Upper lobe of left lung (tissue), 6 donors: ENCODE measurements at regions not wholly inside any gene's neighbourhood (a gene's known extent, or its start where the extent isn't known, plus 50 kb on each side); places are given as distances from the start of the nearest gene placed in this dataset.
"Not testable (repeated sequence)": the region's sequence is repeated elsewhere in the genome, so short reads cannot be mapped to it uniquely, and the experiment has no call there.

ENCODE experiments used
- ATAC-seq, 2 donors: fragments of 200-7000 bp; cut with Tn5 transposase; one replicate each; pipeline ENCODE4 v1.9.1; 2022; ENCODE audit warnings: mild to moderate bottlenecking in 2 of 2, moderate library complexity in 2 of 2; ENCODE audit not compliant: low FRiP score in 2 of 2
- DNase-seq, 2 donors: peaks; one replicate each; pipeline ENCODE4 v3.0.0-alpha.2; 2019 to 2020
- H3K27ac ChIP-seq, 4 donors: fragments of 200-600 bp; sonication (generic); one replicate each; pipeline ENCODE4 v1.5.1; 2016 to 2019
- H3K27me3 ChIP-seq, 4 donors: fragments of 200-600 bp; sonication (generic); one replicate each; pipeline ENCODE4 v1.5.1; 2017 to 2019
- H3K36me3 ChIP-seq, 4 donors: fragments of 200-600 bp; sonication (generic); one replicate each; pipeline ENCODE4 v1.5.1; 2016 to 2019
- H3K4me1 ChIP-seq, 4 donors: fragments of 200-600 bp; sonication (generic); one replicate each; pipeline ENCODE4 v1.5.1; 2018 to 2019
- H3K4me3 ChIP-seq, 4 donors: fragments of 200-600 bp; sonication (generic); one replicate each; pipeline ENCODE4 v1.5.1; 2017 to 2019; ENCODE audit warnings: mild to moderate bottlenecking in 2 of 4, moderate library complexity in 1 of 4
- H3K9me3 ChIP-seq, 4 donors: fragments of 200-600 bp; sonication (generic); one replicate each; pipeline ENCODE4 v1.5.1; 2018 to 2019
- EP300 ChIP-seq, 4 donors: sonication (generic); formaldehyde crosslinking; IDR thresholded peaks; one replicate each; pipeline ENCODE4 v1.5.1; 2017; ENCODE audit warnings: antibody characterized with exemption in 4 of 4, control low read depth in 2 of 4
- POLR2A ChIP-seq, 4 donors: fragments of 450-650 bp; IDR thresholded peaks; one replicate each; pipeline ENCODE4 v1.5.1; 2016 to 2017; ENCODE audit warnings: antibody characterized with exemption in 4 of 4, mild to moderate bottlenecking in 2 of 4
- POLR2AphosphoS5 ChIP-seq, 2 donors: sonication (generic); formaldehyde crosslinking; IDR thresholded peaks; one replicate each; pipeline ENCODE4 v1.5.1; 2017; ENCODE audit warnings: antibody characterized with exemption in 2 of 2
- WGBS, 2 donors: methylation state at CpG; one replicate each; pipeline ENCODE4 v1.1.5; 2017 to 2018; 5-methylcytosine and 5-hydroxymethylcytosine counted together
- TF ChIP-seq, protein P1 (sequence below), 6 experiments: fragments of 450-650 bp in 4 of 6; fragments of 200-600 bp in 2 of 6; sonication (generic) in 2 of 6; IDR thresholded peaks; one replicate each; pipeline ENCODE4 v1.5.1; 2016 to 2019; ENCODE audit warnings: antibody characterized with exemption in 6 of 6
- donor health status: DM: no; HTN: no; CAD: no; lungs with moderate emphysema.
- donor health status: DM: no; HTN: yes; CAD: no; lungs with severe emphysema.

DNA sequence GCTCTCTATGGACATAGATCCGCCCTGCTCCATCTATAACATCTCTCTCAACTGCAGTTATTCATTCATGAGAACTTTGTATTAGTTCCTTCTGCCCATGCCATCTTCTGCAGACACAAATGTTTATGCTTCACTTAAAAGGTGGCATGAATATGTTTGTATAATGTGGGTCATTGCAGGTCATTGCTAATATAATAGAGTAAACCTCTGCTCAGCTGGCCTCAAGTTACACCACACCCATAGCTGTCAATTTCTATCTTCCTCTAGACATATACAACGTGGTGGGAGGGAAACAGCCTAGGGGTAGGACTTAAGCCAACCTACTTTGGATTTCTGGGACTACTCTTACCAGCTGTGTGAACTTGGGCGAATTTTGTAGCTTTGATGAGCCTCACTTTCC, 129.8 kb downstream of the ATXN3L start:
- Histone ChIP-seq H3K27ac (no peak overlapping the region), H3K27me3 (no peaks in the 10 kb centered on the region), H3K4me3 (no peak overlapping the region), H3K36me3 (no peaks in the 10 kb centered on the region), H3K4me1 (peaks cover 0 to 13% (median 4%) of the 10 kb centered on the region in 4 donors), H3K9me3 (no peaks in the 10 kb centered on the region)
- no peak for TF ChIP-seq POLR2AphosphoS5 (IDR thresholded peaks at IDR 0.05)
- TF ChIP-seq, protein P1, sequence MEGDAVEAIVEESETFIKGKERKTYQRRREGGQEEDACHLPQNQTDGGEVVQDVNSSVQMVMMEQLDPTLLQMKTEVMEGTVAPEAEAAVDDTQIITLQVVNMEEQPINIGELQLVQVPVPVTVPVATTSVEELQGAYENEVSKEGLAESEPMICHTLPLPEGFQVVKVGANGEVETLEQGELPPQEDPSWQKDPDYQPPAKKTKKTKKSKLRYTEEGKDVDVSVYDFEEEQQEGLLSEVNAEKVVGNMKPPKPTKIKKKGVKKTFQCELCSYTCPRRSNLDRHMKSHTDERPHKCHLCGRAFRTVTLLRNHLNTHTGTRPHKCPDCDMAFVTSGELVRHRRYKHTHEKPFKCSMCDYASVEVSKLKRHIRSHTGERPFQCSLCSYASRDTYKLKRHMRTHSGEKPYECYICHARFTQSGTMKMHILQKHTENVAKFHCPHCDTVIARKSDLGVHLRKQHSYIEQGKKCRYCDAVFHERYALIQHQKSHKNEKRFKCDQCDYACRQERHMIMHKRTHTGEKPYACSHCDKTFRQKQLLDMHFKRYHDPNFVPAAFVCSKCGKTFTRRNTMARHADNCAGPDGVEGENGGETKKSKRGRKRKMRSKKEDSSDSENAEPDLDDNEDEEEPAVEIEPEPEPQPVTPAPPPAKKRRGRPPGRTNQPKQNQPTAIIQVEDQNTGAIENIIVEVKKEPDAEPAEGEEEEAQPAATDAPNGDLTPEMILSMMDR (IDR thresholded peaks at IDR 0.05) = no peak
- no peak for TF ChIP-seq EP300 (IDR thresholded peaks at IDR 0.05)
- TF ChIP-seq POLR2A (IDR thresholded peaks at IDR 0.05) = no peak
- ATAC-seq (no peak), DNase-seq (no peak)
- 43 to 56% methylated on average over 3 of the region's 3 CpGs for WGBS, 2 donors

DNA sequence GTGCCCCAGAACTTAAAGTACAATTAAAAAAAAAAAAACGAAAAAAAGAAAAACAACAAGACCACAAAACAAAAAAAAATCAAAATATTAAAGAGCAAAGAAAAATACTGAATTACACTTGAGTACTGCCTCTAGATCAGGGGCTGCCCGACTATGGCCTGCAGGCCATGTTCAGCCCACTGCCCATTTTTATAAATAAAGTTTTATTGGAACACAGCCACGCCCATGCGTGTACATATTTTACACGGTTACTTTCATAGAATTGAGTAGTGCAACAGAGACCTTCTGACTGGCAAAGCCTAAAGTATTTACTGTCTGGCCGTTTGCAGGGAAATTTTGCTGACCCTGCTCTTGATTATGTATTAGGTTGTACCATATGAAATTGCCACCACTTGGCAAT, 130.5 kb downstream of the ATXN3L start:
- Histone ChIP-seq H3K36me3 (no peaks in the 10 kb centered on the region), H3K4me3 (no peak overlapping the region), H3K9me3 (no peaks in the 10 kb centered on the region), H3K27me3 (no peaks in the 10 kb centered on the region), H3K4me1 (peaks cover 0 to 11% (median 4%) of the 10 kb centered on the region in 4 donors), H3K27ac (no peak overlapping the region)
- no peak for ATAC-seq
- TF ChIP-seq POLR2AphosphoS5 (IDR thresholded peaks at IDR 0.05) = no peak
- no peak for TF ChIP-seq EP300 (IDR thresholded peaks at IDR 0.05)
- no peak for TF ChIP-seq POLR2A (IDR thresholded peaks at IDR 0.05)
- TF ChIP-seq, protein P1 (IDR thresholded peaks at IDR 0.05) = no peak
- DNase-seq = no peak
- 73 to 77% methylated on average over 5 to 6 of the region's 6 CpGs for WGBS, 2 donors

DNA sequence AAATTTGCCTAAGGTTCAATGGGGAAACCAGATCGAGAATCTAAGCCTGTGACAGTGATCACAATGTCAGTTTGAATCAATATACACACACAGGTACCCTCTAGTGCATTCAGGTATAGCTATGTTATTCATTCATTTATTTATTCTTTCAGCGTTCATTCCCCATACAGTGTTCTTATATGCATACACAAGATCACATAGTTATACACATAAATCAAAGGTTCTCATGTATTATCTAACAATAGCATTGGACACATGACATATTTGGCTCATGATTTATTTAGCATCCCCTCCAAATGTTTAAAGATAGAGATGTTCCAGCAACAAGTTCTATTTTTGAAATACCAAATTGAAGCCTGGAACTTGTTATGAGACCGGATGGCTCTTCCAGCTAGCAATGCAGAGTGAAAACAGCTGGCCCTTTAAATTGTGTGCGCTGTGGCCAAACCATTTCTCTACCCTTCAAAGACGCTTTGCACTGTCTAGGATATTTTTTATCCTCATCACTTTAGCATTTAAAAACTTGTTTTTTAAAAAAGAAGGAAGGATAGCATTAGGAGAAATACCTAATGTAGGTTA, 131.0 kb downstream of the ATXN3L start:
- no peaks in the 10 kb centered on the region for H3K9me3 ChIP-seq
- TF ChIP-seq POLR2A (IDR thresholded peaks at IDR 0.05) = no peak
- TF ChIP-seq POLR2AphosphoS5 (IDR thresholded peaks at IDR 0.05) = no peak
- TF ChIP-seq, protein P1 (IDR thresholded peaks at IDR 0.05) = no peak
- no peak for TF ChIP-seq EP300 (IDR thresholded peaks at IDR 0.05)
- no peak overlapping the region for H3K4me3 ChIP-seq
- 61 to 70% methylated on average over 5 of the region's 5 CpGs for WGBS, 2 donors
- ATAC-seq (no peak), DNase-seq (no peak)
- no peak overlapping the region for H3K27ac ChIP-seq
- peaks cover 0 to 11% (median 4%) of the 10 kb centered on the region in 4 donors for H3K4me1 ChIP-seq
- no peaks in the 10 kb centered on the region for H3K27me3 ChIP-seq
- H3K36me3 ChIP-seq = no peaks in the 10 kb centered on the region

DNA sequence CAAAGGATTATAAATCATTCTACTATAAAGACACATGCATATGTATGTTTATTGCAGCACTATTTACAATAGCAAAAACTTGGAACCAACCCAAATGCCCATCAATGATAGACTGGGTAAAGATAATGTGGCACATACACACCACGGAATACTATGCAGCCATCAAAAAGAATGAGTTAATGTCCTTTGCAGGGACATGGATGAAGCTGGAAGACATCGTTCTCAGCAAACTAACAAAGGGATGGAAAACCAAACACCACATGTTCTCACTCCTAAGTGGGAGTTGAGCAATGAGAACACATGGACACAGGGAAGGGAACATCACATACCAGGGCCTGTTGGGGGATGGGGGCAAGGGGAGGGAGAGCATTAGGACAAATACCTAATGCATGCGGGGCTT, 133.2 kb downstream of the ATXN3L start:
- not testable (repeated sequence) for H3K4me3 ChIP-seq, H3K27me3 ChIP-seq, H3K36me3 ChIP-seq, H3K9me3 ChIP-seq, DNase-seq, ATAC-seq, H3K27ac ChIP-seq
- WGBS, 2 donors = 97 to 100% methylated on average over 3 of the region's 3 CpGs
- peaks cover 0 to 11% (median 4%) of the 10 kb centered on the region in 4 donors for H3K4me1 ChIP-seq

DNA sequence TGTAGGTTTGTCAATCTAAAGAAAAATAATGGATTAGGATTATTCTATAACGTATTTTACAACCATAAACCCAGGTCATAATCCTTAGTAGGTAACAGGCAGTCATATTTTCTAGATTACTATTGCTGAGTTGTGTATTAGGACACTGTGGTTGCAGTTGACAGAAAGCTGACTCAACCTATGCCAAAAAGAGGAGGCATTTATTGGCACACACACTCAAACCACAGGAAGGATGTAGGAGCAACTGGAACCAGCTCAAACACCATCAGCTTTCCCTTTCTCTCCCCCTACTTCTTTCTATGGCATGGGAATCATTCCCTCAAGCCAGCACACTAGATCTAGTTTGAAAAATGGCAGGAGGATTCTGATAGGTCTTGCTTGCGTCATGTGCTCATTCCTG, 136.4 kb upstream of the FAM9C start:
- Histone ChIP-seq H3K27me3 (no peaks in the 10 kb centered on the region), H3K36me3 (no peaks in the 10 kb centered on the region), H3K9me3 (no peaks in the 10 kb centered on the region), H3K4me1 (no peaks in the 10 kb centered on the region), H3K4me3 (no peak overlapping the region), H3K27ac (no peak overlapping the region)
- ATAC-seq = no peak
- 74 to 90% methylated on average over 2 of the region's 2 CpGs for WGBS, 2 donors
- TF ChIP-seq, protein P1 (IDR thresholded peaks at IDR 0.05) = no peak
- TF ChIP-seq POLR2A (IDR thresholded peaks at IDR 0.05) (no peak), POLR2AphosphoS5 (IDR thresholded peaks at IDR 0.05) (no peak), EP300 (IDR thresholded peaks at IDR 0.05) (no peak)
- no peak for DNase-seq
